NCI-H2081 (cell line): ENCODE measurements at regions not wholly inside any gene's neighbourhood (a gene's known extent, or its start where the extent isn't known, plus 50 kb on each side); places are given as distances from the start of the nearest gene placed in this dataset.
A peak's percentile ranks its signal among the peaks of the same experiment; 100 is the strongest.

Source experiments
- DNase-seq, 2 experiments: peaks; one replicate each; lab custom pipeline; 2025; lab: John Stamatoyannopoulos, UW

DNA sequence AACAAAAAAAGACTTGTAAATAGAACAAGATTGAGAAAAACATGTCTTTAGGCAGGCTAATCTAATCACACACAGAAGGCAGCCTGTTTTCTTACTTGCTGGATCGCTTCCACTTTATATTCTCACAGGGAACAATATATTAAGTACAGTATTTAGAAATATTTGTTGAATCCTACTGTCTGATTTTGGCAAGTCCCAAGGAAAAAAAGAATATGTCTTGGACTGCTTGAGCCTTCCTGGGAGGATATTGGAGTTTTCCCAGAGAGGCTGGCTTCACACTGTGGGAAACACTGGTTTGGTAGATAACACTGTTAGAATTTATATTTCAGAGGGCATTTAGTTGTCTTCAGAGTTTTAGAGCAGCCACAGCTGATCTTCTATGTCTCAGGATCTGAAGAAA, 229.7 kb downstream of the PRL start:
- no peak for DNase-seq

DNA sequence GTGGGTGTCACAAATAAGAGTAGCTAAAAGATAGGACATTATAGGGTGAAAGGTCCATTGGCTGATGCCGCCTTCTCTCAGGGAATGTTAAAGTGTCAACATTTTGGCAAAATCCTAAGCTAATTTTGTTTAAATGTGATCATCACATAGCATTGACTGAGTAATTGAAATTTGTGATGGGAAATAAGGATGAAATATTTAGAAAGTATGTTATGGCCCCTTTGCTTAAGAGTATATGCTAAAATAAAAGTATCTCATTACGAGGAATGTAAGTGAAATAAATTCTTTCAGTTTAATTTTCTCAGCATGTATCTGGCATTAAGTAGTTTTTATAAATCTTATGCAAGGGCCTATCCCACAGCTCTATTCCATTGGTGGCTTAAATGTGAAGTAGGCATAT, 229.2 kb downstream of the PRL start:
- no peak for DNase-seq

DNA sequence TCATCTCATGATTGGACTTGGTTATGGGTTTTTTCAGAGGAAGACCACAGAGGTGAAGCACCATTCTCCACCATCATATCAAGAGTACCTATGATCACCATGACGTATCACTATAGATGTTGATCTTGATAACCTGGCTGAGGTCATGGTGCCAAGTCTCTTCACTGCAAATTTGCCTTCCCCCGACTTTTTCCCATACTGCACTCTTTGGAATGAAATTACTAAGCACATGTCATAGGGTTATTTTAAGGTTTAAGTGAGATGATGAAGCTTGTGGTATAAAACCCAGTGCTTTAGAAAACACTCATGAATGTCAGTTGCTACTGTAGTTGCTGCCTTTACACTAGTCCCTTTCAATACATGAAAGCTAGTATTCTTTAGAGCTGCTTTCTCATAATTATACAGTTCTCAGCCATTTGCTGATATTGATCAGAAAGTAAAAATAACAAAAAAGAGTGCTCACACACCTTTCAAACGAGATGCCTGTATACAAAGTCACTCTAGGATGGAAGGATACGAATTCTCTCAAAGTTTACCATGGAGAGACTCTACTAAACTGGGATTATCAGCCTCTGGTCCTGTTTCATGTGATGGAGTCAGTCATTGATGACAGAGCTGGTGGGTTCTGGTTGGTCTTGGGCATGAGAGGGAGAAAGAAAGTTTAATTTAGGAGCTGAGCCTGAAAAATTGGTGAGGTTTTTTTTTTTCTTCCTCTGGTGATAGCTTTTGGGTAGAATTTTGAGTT, 228.1 kb downstream of the PRL start:
- DNase-seq: no peak

DNA sequence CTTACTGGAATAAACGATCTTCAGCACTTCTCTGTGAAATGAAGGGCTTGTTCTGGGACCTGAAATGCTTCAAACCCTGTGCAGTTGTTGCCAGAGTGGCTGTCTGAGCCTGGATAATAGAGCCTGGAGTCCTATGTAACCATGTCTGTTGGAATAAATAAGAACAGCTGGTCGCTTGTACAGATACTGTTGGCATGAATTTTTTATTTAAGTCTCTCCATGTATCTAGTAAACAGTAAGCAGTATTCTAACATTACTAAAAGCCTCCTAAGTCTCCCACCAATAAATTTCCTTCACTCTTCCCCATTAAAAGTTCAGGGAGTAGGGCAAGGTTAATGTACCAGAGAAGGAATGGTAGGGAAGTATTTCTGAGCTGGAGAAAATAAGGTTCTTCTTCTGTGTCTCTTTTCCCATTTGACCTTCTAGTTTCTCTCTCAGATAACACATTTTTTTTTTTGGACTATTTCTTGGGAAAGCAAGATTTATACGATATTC, 227.5 kb downstream of the PRL start:
- DNase-seq: no peak

DNA sequence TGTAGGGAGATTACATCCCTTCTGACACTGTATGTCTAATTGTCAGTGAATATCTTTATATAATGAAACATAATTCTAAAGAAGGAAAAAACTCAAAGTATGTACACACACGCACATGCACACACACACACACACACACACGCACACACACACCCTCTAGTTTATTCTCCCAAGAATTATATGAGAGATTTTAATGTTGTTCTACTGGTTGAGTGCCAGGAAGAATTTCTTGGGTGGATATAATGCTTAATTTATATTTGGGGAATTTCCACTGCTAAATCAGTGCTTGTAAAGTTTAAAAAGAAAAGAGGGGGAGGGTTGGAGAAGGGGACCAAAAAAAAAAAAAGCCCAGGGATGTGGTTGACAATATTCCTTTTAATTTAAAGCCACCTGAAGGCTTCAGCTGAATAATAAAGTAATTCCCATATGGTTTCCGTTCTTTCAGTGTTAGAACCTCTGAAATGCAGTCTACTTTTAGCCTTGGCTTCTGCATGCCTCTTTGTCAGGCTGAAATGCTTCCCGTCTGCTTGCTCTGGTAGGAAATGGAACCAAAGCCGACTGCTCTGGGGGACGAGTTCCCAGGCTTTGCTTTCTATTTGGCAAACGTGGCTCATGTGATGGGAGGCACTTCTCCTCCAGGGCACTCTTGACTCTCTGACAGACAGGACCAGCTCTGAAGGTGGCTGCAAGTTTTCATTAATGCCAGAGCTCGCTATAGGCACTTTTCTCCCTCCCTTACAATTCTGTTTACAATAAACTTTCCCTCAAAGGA, 225.4 kb downstream of the PRL start:
- no peak for DNase-seq

DNA sequence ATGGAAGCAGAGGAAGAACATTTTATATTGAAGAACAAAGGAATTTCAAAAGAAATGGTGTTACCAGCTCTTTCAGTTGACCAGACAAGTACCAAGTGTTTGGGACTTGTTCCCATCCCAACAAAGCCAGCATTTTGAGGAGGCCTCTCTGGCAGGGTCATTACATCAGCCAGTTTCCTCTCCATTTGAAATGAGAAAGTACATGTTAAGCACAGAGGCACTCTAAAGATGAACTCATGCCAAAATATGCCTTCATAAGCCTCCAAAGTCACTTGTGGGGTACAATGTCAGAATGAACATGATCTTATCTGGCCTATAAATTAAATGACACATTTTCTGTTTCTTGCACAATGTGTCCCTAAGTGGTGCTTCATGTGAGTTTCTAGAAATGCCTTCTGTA, 223.9 kb downstream of the PRL start:
- DNase-seq: no peak

DNA sequence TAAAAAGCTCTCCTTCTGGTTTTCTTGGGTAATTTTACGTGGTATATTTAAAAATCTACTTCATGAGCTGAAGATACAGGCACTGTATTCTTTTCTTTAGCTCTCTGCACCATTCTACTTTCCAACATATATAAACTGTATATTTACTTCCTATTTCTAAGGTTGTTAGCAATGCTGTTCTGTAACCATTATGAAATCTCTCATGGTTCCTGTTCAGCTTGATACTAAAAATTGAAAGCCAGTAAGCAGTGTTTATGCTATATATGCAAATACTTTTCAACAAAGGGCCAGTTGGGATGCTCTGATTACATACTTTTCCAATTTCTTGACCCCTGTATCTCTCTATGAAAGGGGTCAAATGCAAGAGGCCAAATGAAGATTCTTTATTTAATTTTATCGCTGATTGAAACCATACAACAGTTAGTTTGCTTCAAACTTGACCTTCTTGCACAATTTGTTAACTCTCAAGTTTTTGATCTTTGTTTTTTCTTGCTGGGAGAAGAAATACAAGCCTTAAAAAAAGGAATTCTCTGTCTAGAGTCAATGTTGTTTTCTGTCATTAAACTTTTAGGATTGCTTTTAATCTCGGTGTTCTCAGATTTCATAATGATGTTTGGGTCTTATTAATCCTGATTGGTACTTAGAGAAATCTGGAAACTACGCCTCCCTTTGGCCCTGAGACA, 223.2 kb downstream of the PRL start:
- DNase-seq: no peak

DNA sequence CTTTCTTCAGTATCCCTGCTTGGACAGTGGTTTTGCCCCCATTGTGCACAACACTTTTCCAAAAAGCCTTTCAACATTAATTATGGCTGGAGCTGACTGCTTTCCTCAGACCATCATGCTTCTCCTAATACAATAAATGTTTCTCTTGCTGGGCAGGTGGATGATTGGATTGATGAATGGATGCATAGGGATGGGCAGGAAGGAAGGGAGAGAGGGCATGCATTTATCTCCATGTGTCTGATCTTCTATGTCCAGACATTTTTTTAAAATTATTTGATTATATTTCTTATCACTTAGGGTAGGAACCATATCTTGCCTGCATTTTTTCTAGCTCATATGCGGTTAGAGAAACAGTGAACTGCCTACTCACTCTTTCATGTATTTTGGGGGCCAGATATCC, 218.5 kb downstream of the PRL start:
- DNase-seq: no peak

DNA sequence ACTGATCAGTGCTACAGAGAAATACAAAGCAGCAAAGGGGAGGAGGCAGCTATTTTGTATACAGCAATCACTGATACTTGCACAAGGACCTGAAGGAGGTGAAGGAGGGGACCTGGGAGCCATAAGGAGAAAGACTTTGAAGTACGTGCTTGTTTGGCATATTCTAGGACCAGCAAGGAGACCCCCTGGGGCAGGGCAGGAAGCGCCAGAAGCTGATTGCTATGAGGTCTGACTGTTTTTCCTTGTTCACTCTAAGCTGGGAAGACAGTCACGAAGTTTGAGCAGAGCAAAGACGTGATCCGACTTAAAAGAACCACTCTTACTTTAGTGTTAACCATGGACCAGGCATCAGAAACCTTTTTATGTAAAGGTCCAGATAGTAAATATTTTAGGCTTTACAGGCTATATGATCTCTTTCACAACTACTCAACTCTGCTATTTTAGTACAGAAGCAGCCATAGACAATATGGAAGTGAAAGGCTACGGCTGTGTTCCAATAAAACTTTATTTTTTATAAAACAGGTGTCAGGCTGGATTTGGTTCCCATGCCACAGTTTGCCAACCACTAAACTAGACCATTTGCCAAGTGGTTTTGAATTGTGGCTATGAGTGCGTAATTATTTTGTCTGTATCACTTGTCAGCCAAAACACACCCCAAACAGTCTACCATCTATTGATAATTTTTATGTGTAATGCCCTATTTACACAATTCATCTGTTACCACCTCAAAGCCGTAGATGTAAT, 217.9 kb downstream of the PRL start:
- no peak for DNase-seq

DNA sequence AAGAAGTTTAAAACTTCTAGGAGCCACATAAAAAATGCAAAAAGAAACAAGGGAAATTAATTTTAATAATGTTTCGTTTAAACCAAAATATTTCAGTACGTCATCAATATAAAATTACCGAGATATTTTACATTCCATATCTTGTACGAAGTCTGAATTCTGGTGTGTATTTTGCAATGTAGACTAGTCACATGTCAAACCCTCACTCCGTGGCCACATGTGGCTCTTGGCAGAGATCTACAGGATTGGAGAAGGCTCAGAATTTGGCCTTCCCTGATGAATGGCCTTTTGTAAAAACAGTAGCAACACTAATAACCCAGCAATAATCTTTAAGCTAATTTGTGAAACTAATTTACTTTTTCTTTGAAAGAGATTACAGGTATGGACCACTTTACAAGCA, 217.1 kb downstream of the PRL start:
- DNase-seq: no peak

DNA sequence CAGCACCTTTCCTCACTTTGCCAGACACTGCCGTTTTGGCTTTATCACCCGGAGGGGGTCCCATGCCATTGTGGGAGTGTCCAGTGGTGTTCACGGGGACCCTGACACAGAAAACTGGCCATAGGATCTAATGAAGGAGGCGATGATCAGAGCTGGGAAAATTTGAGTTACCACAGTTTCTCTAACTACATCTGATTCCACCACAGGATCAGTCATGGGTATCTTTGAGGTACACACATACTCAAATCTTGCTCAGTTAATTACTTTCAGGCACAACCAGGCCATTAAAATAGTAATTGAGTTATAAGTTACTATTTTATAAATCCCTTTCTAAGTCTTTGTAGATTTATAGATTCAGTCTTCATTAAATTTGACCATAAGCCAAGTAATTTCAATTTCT, 215.1 kb downstream of the PRL start:
- DNase-seq: no peak

DNA sequence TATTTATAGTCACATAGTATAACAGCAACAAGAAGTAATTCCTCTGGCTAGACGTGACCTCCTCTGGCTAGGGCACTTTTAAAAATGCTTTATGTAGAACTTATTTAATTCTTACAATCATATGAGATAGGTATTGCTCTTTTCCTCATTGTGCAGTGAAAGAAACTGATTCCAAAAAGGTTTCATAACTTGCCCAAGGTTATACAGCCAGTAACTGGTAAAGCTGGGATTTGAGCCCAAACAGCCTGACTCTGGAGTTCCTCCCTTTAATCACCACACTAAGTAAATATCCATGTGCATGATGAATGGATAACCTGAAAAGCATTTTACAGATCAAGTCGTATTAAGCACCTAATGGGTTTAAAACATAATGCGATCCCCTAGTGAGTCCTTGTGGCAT, 214.6 kb downstream of the PRL start:
- peak in 1 of 2 experiments; percentile 15 for DNase-seq

DNA sequence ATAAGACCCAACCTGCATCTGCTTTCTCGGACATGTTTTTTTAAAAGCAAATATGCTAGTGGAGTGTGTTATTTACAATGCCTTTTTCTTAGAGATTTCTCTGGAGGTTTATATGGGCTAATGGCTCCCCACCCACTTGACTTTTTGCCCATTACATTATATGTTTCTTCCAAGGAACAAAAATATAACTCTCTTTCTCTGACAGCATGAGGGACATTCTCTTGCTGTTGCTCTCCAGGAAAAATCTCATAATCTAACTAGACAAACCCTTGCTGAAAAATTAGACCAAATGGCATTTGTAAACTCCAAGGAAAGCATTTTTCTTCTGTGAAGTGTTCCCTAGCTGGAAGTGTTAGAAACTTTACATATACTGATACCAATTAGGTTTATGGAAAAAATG, 213.7 kb downstream of the PRL start:
- no peak for DNase-seq

DNA sequence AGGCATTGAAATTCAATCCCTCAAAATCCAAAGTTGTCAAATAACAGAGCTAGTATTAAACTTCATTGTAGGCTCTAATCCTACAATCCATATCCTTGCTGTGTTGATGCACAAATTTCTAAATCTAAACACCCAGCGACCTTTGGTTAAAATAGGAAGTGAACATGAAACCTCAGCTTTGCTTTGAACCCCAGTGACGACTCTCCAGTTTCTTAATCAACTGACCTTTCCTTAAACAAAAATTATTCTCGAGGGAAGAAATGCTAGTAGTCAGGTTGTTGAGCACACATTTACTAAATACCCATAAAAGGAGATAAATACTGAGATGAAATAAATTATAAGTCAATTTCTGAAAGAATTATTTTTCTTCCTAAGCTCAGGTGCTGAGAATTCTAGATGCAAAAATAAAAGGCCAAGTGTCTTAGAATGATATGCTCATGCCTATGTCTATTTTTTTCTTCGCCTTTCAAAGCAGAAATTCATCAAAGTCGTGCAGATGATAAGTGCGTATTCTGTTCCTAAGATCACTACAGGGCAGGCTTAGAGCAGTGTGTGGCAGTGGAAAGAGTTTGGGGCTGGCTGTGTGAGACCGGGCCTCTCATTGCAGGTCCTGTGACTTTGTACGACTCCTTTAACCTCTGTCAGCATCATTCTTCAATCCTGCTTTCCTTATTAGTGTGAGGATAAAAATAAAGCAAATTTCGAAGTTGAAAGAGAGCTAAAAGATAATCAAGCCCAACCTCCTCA, 208.7 kb downstream of the PRL start:
- no peak for DNase-seq

DNA sequence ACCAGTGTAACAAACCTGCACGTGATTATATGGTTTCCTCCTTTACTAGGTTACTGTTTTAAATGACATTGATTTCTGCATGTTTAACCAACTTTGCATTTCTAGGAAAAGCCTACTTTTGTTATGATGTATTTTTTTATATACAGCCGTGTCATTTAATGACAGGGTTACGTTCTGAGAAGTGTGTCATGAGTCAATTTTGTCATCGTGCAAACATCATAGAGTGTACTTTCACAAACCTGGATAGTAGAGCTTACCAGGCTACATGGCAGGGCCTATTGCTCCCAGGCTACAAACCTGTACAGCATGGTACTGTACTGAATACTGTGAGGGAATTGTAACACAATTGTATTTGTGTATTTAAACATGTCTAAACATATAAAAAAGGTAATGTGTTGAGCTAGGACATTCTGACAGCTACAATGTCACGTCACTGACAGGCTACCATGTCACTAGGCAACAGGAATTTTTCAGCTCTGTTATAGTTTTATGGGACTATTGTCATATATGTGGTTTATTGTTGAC, 205.3 kb downstream of the PRL start:
- DNase-seq: no peak

DNA sequence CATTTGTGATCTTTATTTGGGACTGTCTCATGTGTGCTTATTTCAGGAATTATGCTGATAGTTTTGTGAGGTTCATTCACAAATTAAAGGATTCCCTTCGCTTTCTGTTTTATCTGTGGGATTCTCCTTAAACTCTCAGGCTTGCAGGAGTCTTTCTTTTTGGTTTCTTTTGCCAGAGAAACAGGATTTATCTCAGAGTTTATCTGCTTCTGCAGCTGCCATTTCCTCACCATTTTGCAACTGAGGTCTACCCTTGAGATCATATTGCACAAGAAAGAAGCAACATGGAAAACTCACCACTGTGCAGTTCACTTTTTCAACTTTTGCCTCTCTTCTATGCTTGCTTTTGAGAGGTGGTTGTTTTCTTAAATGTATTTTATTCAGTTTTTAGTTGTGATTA, 201.0 kb downstream of the PRL start:
- DNase-seq: no peak

DNA sequence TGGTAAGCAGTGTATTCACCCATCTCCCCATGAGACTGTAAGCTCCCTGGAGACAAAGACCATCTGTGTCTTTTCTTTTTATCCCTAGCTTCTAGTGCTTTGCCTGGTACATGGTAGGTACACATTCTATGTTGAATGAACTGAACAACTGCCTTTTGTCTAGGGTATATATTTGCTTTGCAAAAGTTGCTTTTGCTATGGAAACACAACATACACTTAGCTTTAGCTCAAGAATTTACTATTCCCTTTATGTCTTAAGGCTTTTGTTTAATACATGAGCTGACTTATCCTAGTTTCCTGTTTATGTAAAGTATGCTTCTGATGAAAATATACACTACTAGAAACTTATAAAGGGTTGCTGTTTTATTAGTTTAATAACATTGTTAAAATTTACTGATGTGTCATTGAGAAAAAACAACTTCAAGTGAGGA, 198.2 kb downstream of the PRL start:
- DNase-seq: peak; percentile 8 to 16

DNA sequence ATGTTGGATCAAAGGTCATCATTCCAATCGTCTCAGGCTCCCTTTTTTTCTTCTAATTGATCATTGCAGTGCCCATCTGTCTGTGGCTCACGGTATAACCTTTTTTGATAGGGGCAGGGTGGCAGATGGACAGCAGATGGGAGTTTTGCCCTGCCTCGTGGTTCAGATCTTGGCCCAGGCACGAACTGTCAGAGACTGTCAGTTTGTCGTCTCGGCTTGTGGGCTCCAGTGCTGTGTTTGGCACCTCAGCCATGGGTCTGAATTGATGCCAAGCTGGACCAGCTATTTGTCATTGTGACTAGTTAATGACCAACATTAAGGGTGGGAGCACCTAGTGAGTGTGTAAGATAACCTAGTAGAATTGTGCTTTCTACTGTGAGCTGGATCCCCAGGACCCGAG, 197.6 kb downstream of the PRL start:
- DNase-seq: peak; percentile 41 to 78

DNA sequence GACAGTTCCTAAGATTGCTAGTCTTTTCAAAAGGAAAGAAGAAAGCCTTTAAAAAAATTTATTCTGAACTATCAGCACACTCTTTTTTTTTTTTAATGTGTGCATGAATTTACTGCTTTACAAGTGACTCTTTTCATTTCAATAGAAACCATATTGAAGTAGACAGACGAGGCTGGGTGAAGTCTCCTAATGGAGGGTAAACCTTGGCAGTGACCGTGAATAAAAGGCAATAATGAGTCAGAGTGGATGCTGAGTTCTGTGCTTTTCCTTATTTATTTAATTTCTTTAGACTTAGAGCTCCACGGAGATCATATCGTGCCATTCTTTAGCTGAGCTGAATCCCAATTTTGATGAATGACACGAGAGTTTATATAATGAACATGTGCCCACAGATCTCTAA, 196.9 kb downstream of the PRL start:
- no peak for DNase-seq

DNA sequence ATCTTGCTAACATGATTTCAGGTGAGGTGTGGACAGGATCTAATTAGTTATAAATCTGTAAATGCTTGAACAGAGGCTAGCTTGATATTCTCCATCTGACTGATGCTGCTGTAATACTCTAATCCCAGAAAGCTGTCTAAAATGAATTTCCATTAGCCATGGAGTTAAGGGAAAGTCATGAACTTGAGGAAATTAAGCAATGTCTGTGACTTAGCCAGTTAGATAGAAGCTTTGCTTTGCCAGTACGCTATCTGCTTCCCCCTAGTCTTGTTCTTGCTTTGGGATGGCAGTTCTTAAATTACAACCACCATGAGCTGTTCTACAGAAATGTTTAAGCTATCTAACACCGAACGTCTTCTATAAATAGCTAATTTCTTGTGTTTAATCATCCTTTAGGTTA, 195.7 kb downstream of the PRL start:
- no peak for DNase-seq

DNA sequence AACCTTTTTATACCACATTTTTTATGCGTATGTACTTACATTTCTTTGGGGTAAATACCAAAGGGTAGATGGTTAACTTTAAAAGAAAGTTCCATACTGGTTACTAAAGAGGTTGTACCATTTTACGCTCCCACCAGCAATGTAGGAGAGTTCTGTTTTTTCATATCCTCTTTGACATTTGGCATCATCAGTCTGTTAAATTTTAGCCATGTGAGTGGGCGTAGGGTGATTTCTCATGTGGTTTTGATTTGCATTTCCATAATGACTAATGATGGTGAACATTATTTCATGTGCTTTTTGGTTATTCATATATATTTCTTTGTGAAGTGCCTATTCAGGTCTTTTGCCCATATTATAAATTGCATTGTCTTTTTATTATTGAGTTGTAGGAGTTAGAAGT, 194.2 kb downstream of the PRL start:
- DNase-seq: no peak
